ENCODE measurements at regions not wholly inside any gene's neighbourhood (a gene's known extent, or its start where the extent isn't known, plus 50 kb on each side); places are given as distances from the start of the nearest gene placed in this dataset.

DNA sequence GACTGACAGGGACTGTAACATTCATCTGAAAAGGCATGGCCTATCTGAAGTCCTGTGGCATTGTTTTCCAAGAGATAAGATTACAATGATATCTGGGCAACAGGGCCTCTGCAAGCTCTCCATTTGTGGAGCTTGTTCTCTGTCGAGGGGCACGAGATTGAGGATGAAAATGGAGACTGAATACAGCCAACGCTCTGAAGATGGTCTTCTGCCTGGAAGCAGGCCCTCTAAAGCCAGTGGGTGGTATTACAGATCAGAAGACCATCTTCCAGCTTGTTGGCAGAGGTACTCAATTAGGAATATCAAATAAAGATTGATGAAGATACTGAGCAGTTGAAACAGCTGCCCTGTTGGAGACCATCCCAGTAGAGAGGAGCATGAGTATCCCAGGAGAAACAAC lies 288.2 kb downstream of the CENPW start:
- TF ChIP-seq CTCF (conservative IDR thresholded peaks at IDR 0.05) (peak; percentile 33; the same call in 1 of the 2 replicates), EZH2 (IDR thresholded peaks at IDR 0.05; ENCODE audit: low read depth) (no peak)

Measured in PC-9 (cell line).